Testis (tissue), 2 donors: ENCODE measurements at regions not wholly inside any gene's neighbourhood (a gene's known extent, or its start where the extent isn't known, plus 50 kb on each side); places are given as distances from the start of the nearest gene placed in this dataset.
"Not testable (repeated sequence)": the region's sequence is repeated elsewhere in the genome, so short reads cannot be mapped to it uniquely, and the experiment has no call there.

Source experiments
- DNase-seq: peaks from one replicate; pipeline ENCODE4 v3.0.0-alpha.2; 2019
- H3K27ac ChIP-seq, 2 donors: fragments of 200-600 bp; sonication (generic); one replicate each; pipeline ENCODE4 v1.5.1; 2019
- H3K27me3 ChIP-seq: fragments of 200-600 bp; sonication (generic); one replicate; pipeline ENCODE4 v1.5.1; 2019
- H3K36me3 ChIP-seq: fragments of 200-600 bp; sonication (generic); one replicate; pipeline ENCODE4 v1.5.1; 2017; ENCODE audit warnings: low read depth; ENCODE audit errors: missing control alignments
- H3K4me1 ChIP-seq: fragments of 200-600 bp; sonication (generic); one replicate; pipeline ENCODE4 v1.5.1; 2019
- H3K4me3 ChIP-seq, 2 donors: fragments of 200-600 bp; sonication (generic); one replicate each; pipeline ENCODE4 v1.5.1; 2017 to 2019
- H3K9me3 ChIP-seq: fragments of 200-600 bp; sonication (generic); one replicate; pipeline ENCODE4 v1.5.1; 2017
- POLR2A ChIP-seq: fragments of 450-650 bp; IDR thresholded peaks from one replicate; pipeline ENCODE4 v1.6.1; 2017; ENCODE audit warnings: antibody characterized with exemption, mild to moderate bottlenecking, moderate library complexity
- WGBS, 2 donors: methylation state at CpG; one replicate each; pipeline ENCODE4 v1.1.5; 2018; 5-methylcytosine and 5-hydroxymethylcytosine counted together
- intact Hi-C: fragments of 100-400 bp; cut with DNase I; formaldehyde crosslinking; loops from one replicate; pipeline ENCODE4 v1.15.1; 2023; ENCODE audit warnings: low total_unique reads
- TF ChIP-seq, protein P1 (sequence below), 3 experiments: fragments of 450-650 bp in 2 of 3; fragments of 200-600 bp in 1 of 3; sonication (generic) in 1 of 3; IDR thresholded peaks; one replicate each; pipeline ENCODE4 v1.5.1; 2016 to 2019; ENCODE audit warnings: antibody characterized with exemption in 3 of 3, mild to moderate bottlenecking in 2 of 3, moderate library complexity in 1 of 3

DNA sequence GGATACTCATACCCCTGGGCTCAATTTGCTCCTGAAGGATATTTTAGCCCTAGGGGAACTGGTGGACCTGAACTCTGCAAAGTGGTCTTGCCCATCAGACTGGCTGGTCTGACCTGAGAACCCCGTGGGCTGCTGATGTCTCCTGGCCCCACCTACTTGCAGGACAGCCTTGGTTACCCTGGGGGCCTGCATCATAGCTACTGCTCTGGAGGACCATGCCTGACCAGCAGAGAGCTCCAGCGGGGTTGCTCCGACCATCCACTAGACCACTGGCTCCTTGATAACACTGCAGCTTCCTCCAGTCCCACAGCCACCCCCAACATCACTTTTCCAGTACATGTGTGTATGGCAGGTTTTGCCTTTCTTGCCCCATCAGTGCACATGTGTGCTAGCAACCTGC, 331.6 kb upstream of the BRINP3 start:
- no peak for DNase-seq
- Histone ChIP-seq H3K27me3 (no peaks in the 10 kb centered on the region), H3K27ac (no peak overlapping the region), H3K9me3 (no peaks in the 10 kb centered on the region), H3K36me3 (no peaks in the 10 kb centered on the region), H3K4me1 (no peaks in the 10 kb centered on the region), H3K4me3 (no peak overlapping the region)
- intact Hi-C loops = no loop called here
- TF ChIP-seq, protein P1, sequence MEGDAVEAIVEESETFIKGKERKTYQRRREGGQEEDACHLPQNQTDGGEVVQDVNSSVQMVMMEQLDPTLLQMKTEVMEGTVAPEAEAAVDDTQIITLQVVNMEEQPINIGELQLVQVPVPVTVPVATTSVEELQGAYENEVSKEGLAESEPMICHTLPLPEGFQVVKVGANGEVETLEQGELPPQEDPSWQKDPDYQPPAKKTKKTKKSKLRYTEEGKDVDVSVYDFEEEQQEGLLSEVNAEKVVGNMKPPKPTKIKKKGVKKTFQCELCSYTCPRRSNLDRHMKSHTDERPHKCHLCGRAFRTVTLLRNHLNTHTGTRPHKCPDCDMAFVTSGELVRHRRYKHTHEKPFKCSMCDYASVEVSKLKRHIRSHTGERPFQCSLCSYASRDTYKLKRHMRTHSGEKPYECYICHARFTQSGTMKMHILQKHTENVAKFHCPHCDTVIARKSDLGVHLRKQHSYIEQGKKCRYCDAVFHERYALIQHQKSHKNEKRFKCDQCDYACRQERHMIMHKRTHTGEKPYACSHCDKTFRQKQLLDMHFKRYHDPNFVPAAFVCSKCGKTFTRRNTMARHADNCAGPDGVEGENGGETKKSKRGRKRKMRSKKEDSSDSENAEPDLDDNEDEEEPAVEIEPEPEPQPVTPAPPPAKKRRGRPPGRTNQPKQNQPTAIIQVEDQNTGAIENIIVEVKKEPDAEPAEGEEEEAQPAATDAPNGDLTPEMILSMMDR (IDR thresholded peaks at IDR 0.05) = no peak
- no peak for TF ChIP-seq POLR2A
- WGBS, 2 donors = 76% methylated on average over 3 of the region's 3 CpGs; no CpG with 5 or more reads in 1 of the 2 donors

DNA sequence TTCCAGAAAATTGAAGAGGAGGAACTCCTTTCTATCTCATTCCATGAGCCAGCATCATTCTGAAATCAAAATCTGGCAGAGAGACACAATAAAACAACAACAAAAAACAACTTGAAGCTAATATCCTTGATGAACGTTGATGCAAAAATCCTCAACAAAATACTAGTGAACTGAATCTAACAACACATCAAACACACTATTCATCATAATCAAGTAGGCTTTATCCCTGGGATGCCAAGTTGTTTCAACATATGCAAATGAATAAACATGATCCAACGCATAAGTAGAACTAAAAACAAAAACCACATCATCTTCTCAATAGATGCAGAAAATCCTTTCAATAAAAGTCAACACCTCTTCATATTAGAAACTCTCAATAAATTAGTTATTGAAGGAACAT, 335.3 kb upstream of the BRINP3 start:
- Histone ChIP-seq H3K27me3 (no peaks in the 10 kb centered on the region), H3K4me3 (no peak overlapping the region), H3K4me1 (no peaks in the 10 kb centered on the region), H3K9me3 (no peaks in the 10 kb centered on the region), H3K27ac (no peak overlapping the region), H3K36me3 (no peaks in the 10 kb centered on the region)
- TF ChIP-seq, protein P1 (IDR thresholded peaks at IDR 0.05) = no peak
- no peak for TF ChIP-seq POLR2A
- DNase-seq = no peak
- 85 to 87% methylated on average over 2 of the region's 2 CpGs for WGBS, 2 donors
- intact Hi-C loops = no loop called here

DNA sequence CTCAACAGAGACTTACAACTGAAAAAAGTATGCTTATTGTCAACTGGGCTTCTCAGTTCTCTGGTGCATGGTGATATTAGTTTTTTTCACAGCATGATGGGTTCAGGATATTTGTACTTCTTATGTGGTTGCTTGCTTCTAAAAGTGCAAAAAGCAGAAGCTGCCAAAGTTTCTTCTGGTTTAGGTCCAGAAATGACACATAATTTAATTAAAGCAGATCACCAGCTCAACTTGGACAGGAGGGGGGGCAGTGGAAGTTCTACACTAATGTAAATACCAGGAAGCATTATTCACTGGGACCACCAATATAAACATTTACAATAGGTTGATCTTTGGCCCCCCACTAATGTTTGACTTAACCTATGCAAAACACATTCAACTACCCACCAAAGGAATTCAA, 354.8 kb upstream of the BRINP3 start:
- DNase-seq = no peak
- Histone ChIP-seq H3K36me3 (no peaks in the 10 kb centered on the region), H3K9me3 (no peaks in the 10 kb centered on the region), H3K27ac (no peak overlapping the region), H3K4me3 (no peak overlapping the region), H3K4me1 (no peaks in the 10 kb centered on the region), H3K27me3 (no peaks in the 10 kb centered on the region)
- TF ChIP-seq POLR2A = no peak
- TF ChIP-seq, protein P1 (IDR thresholded peaks at IDR 0.05) = no peak
- intact Hi-C loops = no loop called here

DNA sequence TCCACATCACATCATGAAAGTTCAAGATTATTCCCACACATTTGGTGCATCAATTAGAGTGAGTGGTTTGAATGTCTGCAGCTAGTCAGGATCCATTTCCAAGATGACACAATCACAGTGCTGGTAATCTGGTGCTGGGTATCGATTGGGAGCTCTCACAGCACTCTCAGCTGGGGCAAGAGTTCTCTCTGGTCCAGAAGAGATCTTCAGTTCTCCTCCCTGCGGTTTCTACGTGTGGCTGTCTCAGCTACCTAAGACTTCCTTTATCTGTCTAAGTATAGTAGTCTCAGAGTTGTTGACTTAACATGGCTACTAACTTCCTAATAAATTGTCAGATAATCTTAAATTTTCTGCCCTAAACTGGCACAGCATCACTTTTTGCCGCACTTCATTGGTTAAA, 358.0 kb upstream of the BRINP3 start:
- intact Hi-C loops = no loop called here
- no peak overlapping the region for H3K4me3 ChIP-seq

DNA sequence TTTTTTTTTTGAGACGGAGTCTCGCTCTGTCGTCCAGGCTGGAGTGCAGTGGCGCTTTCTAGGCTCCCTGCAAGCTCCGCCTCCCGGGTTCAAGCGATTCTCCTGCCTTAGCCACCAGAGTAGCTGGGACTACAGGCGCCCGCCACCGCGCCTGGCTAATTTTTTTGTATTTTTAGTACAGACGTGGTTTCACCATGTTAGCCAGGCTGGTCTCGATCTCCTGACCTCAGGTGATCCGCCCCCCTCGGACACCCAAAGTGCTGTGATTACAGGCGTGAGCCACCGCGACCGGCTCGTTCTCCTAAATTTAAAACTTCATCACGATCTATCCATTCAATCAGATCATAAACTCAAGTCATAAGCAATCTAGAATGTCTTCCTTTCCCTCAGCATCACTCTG, 359.5 kb upstream of the BRINP3 start:
- intact Hi-C loops = not testable (repeated sequence)

More for the DNA sequence above, 358.0 kb upstream of the BRINP3 start:
- Histone ChIP-seq H3K4me1 (no peaks in the 10 kb centered on the region), H3K9me3 (no peaks in the 10 kb centered on the region), H3K36me3 (no peaks in the 10 kb centered on the region), H3K27ac (no peak overlapping the region), H3K27me3 (no peaks in the 10 kb centered on the region)
- TF ChIP-seq, protein P1 (IDR thresholded peaks at IDR 0.05) = no peak
- no peak for TF ChIP-seq POLR2A
- no peak for DNase-seq
- WGBS, 2 donors = 81 to 87% methylated on average over 4 of the region's 4 CpGs

More for the DNA sequence above, 359.5 kb upstream of the BRINP3 start:
- not testable (repeated sequence) for H3K27ac ChIP-seq, DNase-seq, H3K4me3 ChIP-seq, H3K36me3 ChIP-seq, H3K9me3 ChIP-seq, H3K4me1 ChIP-seq, H3K27me3 ChIP-seq
- 82 to 85% methylated on average over 21 of the region's 21 CpGs for WGBS, 2 donors
